Peyer's patch (tissue), 4 donors: ENCODE measurements at regions not wholly inside any gene's neighbourhood (a gene's known extent, or its start where the extent isn't known, plus 50 kb on each side); places are given as distances from the start of the nearest gene placed in this dataset.

ENCODE experiments used
- DNase-seq, 3 donors: peaks; one replicate each; pipeline ENCODE4 v3.0.0-alpha.2; 2017 to 2019
- H3K27ac ChIP-seq, 4 donors: fragments of 200-600 bp; sonication (generic); one replicate each; pipeline ENCODE4 v1.5.1; 2016 to 2019
- H3K27me3 ChIP-seq, 2 donors: fragments of 200-600 bp; sonication (generic); one replicate each; pipeline ENCODE4 v1.5.1; 2019
- H3K36me3 ChIP-seq, 3 donors: fragments of 200-600 bp; sonication (generic); one replicate each; pipeline ENCODE4 v1.5.1; 2016 to 2019
- H3K4me1 ChIP-seq, 4 donors: fragments of 200-600 bp; sonication (generic); one replicate each; pipeline ENCODE4 v1.5.1; 2016 to 2019
- H3K4me3 ChIP-seq, 4 donors: fragments of 200-600 bp; sonication (generic); 1 replicate in 3 of 4; 2 replicates in 1 of 4; pipeline ENCODE4 v1.5.1; 2016 to 2019; ENCODE audit warnings: mild to moderate bottlenecking in 1 of 4
- H3K9me3 ChIP-seq, 4 donors: fragments of 200-600 bp; sonication (generic); one replicate each; pipeline ENCODE4 v1.5.1; 2016 to 2019; ENCODE audit warnings: mild to moderate bottlenecking in 1 of 4
- POLR2A ChIP-seq, 2 donors: fragments of 450-650 bp; IDR thresholded peaks; one replicate each; pipeline ENCODE4 v1.5.1; 2017; ENCODE audit warnings: antibody characterized with exemption in 2 of 2, mild to moderate bottlenecking in 2 of 2, moderate library complexity in 2 of 2
- TF ChIP-seq, protein P1 (sequence below), 6 experiments: fragments of 450-650 bp in 4 of 6; fragments of 200-600 bp in 2 of 6; sonication (generic) in 1 of 6; IDR thresholded peaks; one replicate each; pipeline ENCODE4 v1.5.1; 2017 to 2019; ENCODE audit warnings: antibody characterized with exemption in 6 of 6, mild to moderate bottlenecking in 3 of 6, moderate library complexity in 1 of 6

GRCh38 chr4:106421441-106422296 lies 53.1 kb upstream of the GIMD1 start:
- H3K36me3 ChIP-seq = no peaks in the 10 kb centered on the region
- H3K4me3 ChIP-seq = no peak overlapping the region
- DNase-seq = no peak
- no peaks in the 10 kb centered on the region for H3K9me3 ChIP-seq
- no peaks in the 10 kb centered on the region for H3K27me3 ChIP-seq
- no peaks in the 10 kb centered on the region for H3K4me1 ChIP-seq
- TF ChIP-seq POLR2A (IDR thresholded peaks at IDR 0.05) = no peak
- TF ChIP-seq, protein P1, sequence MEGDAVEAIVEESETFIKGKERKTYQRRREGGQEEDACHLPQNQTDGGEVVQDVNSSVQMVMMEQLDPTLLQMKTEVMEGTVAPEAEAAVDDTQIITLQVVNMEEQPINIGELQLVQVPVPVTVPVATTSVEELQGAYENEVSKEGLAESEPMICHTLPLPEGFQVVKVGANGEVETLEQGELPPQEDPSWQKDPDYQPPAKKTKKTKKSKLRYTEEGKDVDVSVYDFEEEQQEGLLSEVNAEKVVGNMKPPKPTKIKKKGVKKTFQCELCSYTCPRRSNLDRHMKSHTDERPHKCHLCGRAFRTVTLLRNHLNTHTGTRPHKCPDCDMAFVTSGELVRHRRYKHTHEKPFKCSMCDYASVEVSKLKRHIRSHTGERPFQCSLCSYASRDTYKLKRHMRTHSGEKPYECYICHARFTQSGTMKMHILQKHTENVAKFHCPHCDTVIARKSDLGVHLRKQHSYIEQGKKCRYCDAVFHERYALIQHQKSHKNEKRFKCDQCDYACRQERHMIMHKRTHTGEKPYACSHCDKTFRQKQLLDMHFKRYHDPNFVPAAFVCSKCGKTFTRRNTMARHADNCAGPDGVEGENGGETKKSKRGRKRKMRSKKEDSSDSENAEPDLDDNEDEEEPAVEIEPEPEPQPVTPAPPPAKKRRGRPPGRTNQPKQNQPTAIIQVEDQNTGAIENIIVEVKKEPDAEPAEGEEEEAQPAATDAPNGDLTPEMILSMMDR (IDR thresholded peaks at IDR 0.05) = no peak
- no peak overlapping the region for H3K27ac ChIP-seq

DNA sequence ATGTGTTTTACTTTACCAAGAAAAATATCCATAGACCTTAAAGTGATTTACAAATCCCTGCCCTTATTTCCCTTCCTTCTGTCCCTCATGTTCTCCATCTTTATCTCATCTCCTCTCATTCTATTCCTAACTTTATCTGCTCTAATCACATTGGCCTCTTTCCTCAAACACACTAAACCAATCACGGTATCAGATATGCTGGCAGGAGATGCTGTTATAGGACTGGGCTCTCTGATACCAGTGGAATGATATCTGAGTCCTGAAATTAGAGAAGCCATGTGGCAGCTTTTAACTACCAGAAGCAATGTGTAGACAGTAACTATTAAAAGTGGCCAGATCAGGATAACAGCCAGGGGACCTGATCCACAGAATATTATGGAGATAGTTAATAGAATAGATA lies 49.9 kb upstream of the GIMD1 start:
- H3K27me3 ChIP-seq = no peaks in the 10 kb centered on the region
- H3K4me1 ChIP-seq = no peaks in the 10 kb centered on the region
- H3K36me3 ChIP-seq = no peaks in the 10 kb centered on the region
- TF ChIP-seq, protein P1 (IDR thresholded peaks at IDR 0.05) = no peak
- TF ChIP-seq POLR2A (IDR thresholded peaks at IDR 0.05) = no peak
- H3K9me3 ChIP-seq = no peaks in the 10 kb centered on the region
- no peak overlapping the region for H3K4me3 ChIP-seq
- no peak overlapping the region for H3K27ac ChIP-seq
- no peak for DNase-seq
